Mammary epithelial cell (primary cell): ENCODE measurements at regions not wholly inside any gene's neighbourhood (a gene's known extent, or its start where the extent isn't known, plus 50 kb on each side); places are given as distances from the start of the nearest gene placed in this dataset.

Source experiments
- CTCF ChIP-seq, 2 donors: IDR thresholded peaks in 1 of 2; conservative IDR thresholded peaks in 1 of 2; 2 replicates each; pipeline ENCODE4 v1.5.1; 2011 to 2012; ENCODE audit warnings: inconsistent platforms in 2 of 2, low read length in 2 of 2, mild to moderate bottlenecking in 2 of 2, control low read depth in 1 of 2, low read depth in 1 of 2; ENCODE audit not compliant: insufficient read depth in 1 of 2; ENCODE audit errors: extremely low read depth in 1 of 2
- EZH2 ChIP-seq: IDR thresholded peaks from 2 replicates; pipeline ENCODE4 v1.6.1; 2012; ENCODE audit warnings: low read length, inconsistent platforms, borderline replicate concordance

DNA sequence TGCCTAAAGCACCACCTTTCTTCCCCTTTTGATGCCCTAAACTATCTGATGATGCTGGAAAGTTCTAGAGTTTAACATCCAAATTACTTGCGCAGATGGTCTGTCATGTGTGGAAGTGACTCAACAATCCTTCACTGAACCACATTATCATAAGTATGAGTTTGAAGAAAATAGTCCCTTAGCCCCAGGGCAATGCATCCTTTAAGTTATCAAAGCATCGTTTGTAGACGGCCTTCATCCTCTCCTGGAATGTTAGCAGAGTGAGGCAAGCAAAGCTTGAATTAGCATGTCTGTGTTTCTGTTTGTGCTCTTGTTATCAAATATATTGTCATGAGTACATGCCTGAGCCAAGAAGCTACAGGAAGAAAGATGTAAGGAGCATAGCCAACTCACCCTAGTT, 570.9 kb downstream of the MID1IP1 start:
- TF ChIP-seq CTCF (conservative IDR thresholded peaks at IDR 0.05 in 1 of 2, IDR thresholded peaks at IDR 0.05 in 1 of 2; ENCODE audit: extremely low read depth in 1 of 2, insufficient read depth in 1 of 2, low read depth in 1 of 2, low read length in 2 of 2) = no peak
- TF ChIP-seq EZH2 = no peak
